ENCODE measurements at regions not wholly inside any gene's neighbourhood (a gene's known extent, or its start where the extent isn't known, plus 50 kb on each side); places are given as distances from the start of the nearest gene placed in this dataset.

- Mint-ChIP-seq H3K27ac (no peak overlapping the region), H3K4me3 (ENCODE audit: low read depth) (no peak overlapping the region), H3K9me3 (no peaks in the 10 kb centered on the region), H3K27me3 (ENCODE audit: low read depth) (no peaks in the 10 kb centered on the region), H3K4me1 (ENCODE audit: low read depth) (no peaks in the 10 kb centered on the region), H3K36me3 (ENCODE audit: low read depth) (no peaks in the 10 kb centered on the region)
- no peak for DNase-seq (ENCODE audit: low spot score)
- intact Hi-C loops (cut with micrococcal nuclease), result no loop called here
These were observed 634.6 kb upstream of the SOX9 start for GRCh38 chr17:71486261-71486660.

- H3K36me3 Mint-ChIP-seq (ENCODE audit: low read depth), result no peaks in the 10 kb centered on the region
- intact Hi-C loops (cut with micrococcal nuclease), result no loop called here
- DNase-seq (ENCODE audit: low spot score), result no peak
- H3K4me1 Mint-ChIP-seq (ENCODE audit: low read depth), result no peaks in the 10 kb centered on the region
- H3K4me3 Mint-ChIP-seq (ENCODE audit: low read depth), result no peak overlapping the region
- no peak overlapping the region for H3K27ac Mint-ChIP-seq
- no peaks in the 10 kb centered on the region for H3K27me3 Mint-ChIP-seq (ENCODE audit: low read depth)
- H3K9me3 Mint-ChIP-seq, result peaks cover 10% of the 10 kb centered on the region
These were observed 632.0 kb upstream of the SOX9 start for GRCh38 chr17:71488851-71489250.

GRCh38 chr17:71494062-71494855 lies 626.6 kb upstream of the SOX9 start:
- Mint-ChIP-seq H3K36me3 (ENCODE audit: low read depth) (no peaks in the 10 kb centered on the region), H3K27me3 (ENCODE audit: low read depth) (no peaks in the 10 kb centered on the region), H3K27ac (no peak overlapping the region), H3K4me1 (ENCODE audit: low read depth) (no peaks in the 10 kb centered on the region), H3K4me3 (ENCODE audit: low read depth) (no peak overlapping the region), H3K9me3 (peaks cover 15% of the 10 kb centered on the region)
- intact Hi-C loops (cut with micrococcal nuclease), result no loop called here
- DNase-seq (ENCODE audit: low spot score), result no peak

GRCh38 chr17:71495420-71495819 lies 625.4 kb upstream of the SOX9 start:
- intact Hi-C loops (cut with micrococcal nuclease), result no loop called here
- Mint-ChIP-seq H3K36me3 (ENCODE audit: low read depth) (no peaks in the 10 kb centered on the region), H3K27ac (no peak overlapping the region), H3K4me3 (ENCODE audit: low read depth) (no peak overlapping the region), H3K4me1 (ENCODE audit: low read depth) (no peaks in the 10 kb centered on the region), H3K9me3 (peaks cover 15% of the 10 kb centered on the region), H3K27me3 (ENCODE audit: low read depth) (no peaks in the 10 kb centered on the region)
- no peak for DNase-seq (ENCODE audit: low spot score)

GRCh38 chr17:71496552-71496951 lies 624.3 kb upstream of the SOX9 start:
- no peaks in the 10 kb centered on the region for H3K27me3 Mint-ChIP-seq (ENCODE audit: low read depth)
- no peak overlapping the region for H3K4me3 Mint-ChIP-seq (ENCODE audit: low read depth)
- no peak for DNase-seq (ENCODE audit: low spot score)
- no peaks in the 10 kb centered on the region for H3K4me1 Mint-ChIP-seq (ENCODE audit: low read depth)
- H3K9me3 Mint-ChIP-seq, result peaks cover 15% of the 10 kb centered on the region
- intact Hi-C loops (cut with micrococcal nuclease), result no loop called here
- H3K27ac Mint-ChIP-seq, result no peak overlapping the region
- no peaks in the 10 kb centered on the region for H3K36me3 Mint-ChIP-seq (ENCODE audit: low read depth)

GRCh38 chr17:71500761-71501555 lies 619.9 kb upstream of the SOX9 start:
- H3K27me3 Mint-ChIP-seq (ENCODE audit: low read depth), result no peaks in the 10 kb centered on the region
- H3K9me3 Mint-ChIP-seq, result peaks cover 16% of the 10 kb centered on the region
- no peaks in the 10 kb centered on the region for H3K36me3 Mint-ChIP-seq (ENCODE audit: low read depth)
- no peak overlapping the region for H3K27ac Mint-ChIP-seq
- H3K4me1 Mint-ChIP-seq (ENCODE audit: low read depth), result no peaks in the 10 kb centered on the region
- intact Hi-C loops (cut with micrococcal nuclease), result no loop called here
- DNase-seq (ENCODE audit: low spot score), result no peak
- no peak overlapping the region for H3K4me3 Mint-ChIP-seq (ENCODE audit: low read depth)

GRCh38 chr17:71501711-71502110 lies 619.1 kb upstream of the SOX9 start:
- H3K9me3 Mint-ChIP-seq, result peaks cover 24% of the 10 kb centered on the region
- no peak overlapping the region for H3K27ac Mint-ChIP-seq
- no peak for DNase-seq (ENCODE audit: low spot score)
- H3K4me3 Mint-ChIP-seq (ENCODE audit: low read depth), result no peak overlapping the region
- intact Hi-C loops (cut with micrococcal nuclease), result no loop called here
- no peaks in the 10 kb centered on the region for H3K4me1 Mint-ChIP-seq (ENCODE audit: low read depth)
- no peaks in the 10 kb centered on the region for H3K36me3 Mint-ChIP-seq (ENCODE audit: low read depth)
- no peaks in the 10 kb centered on the region for H3K27me3 Mint-ChIP-seq (ENCODE audit: low read depth)

- Mint-ChIP-seq H3K27me3 (ENCODE audit: low read depth) (no peaks in the 10 kb centered on the region), H3K36me3 (ENCODE audit: low read depth) (no peaks in the 10 kb centered on the region), H3K4me3 (ENCODE audit: low read depth) (no peak overlapping the region), H3K4me1 (ENCODE audit: low read depth) (no peaks in the 10 kb centered on the region), H3K27ac (no peak overlapping the region), H3K9me3 (peaks cover 27% of the 10 kb centered on the region)
- intact Hi-C loops (cut with micrococcal nuclease), result no loop called here
- no peak for DNase-seq (ENCODE audit: low spot score)
These were observed 618.4 kb upstream of the SOX9 start for GRCh38 chr17:71502443-71502842.

DNA sequence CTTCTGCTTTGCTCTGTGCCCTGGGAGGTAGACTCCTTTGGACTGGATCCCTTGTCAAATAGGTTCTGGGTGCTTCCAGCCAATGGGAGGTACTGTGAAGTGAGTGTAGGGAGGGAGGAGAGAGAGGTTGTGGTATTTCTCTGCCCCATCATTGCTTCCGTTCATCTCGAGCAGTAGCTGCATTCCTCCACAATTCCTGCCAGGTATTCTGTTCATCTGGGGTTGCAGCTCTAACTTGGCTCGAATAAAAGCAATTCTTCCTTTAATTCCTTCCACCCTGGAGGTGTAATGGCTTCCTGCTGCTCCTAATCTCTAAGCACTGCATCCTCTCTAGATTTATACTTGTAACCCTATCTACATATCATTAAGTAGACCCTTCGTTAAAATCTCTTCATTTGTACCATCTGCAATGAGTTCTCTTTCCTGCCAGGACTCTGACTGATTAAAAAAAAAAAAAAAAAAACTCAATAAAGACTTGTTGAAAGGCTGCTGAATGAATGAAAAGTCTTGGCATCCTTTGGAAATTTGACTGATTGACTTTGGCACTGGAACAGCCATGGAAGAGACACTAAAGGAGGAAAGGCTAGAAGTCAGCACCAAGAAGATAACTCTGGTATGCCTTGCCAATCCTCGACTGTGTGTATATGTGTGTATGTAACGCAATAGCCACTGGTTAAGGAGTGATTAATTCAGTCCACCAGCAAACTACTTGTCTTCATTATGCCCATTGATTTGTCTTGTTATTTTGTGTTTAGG lies 616.9 kb upstream of the SOX9 start:
- intact Hi-C loops (cut with micrococcal nuclease), result no loop called here
- H3K9me3 Mint-ChIP-seq, result peaks cover 42% of the 10 kb centered on the region
- H3K4me3 Mint-ChIP-seq (ENCODE audit: low read depth), result no peak overlapping the region
- no peaks in the 10 kb centered on the region for H3K36me3 Mint-ChIP-seq (ENCODE audit: low read depth)
- H3K4me1 Mint-ChIP-seq (ENCODE audit: low read depth), result no peaks in the 10 kb centered on the region
- no peak overlapping the region for H3K27ac Mint-ChIP-seq
- DNase-seq (ENCODE audit: low spot score), result no peak
- H3K27me3 Mint-ChIP-seq (ENCODE audit: low read depth), result no peaks in the 10 kb centered on the region

GRCh38 chr17:71505200-71505599 lies 615.6 kb upstream of the SOX9 start:
- no peaks in the 10 kb centered on the region for H3K4me1 Mint-ChIP-seq (ENCODE audit: low read depth)
- H3K9me3 Mint-ChIP-seq, result peaks cover 42% of the 10 kb centered on the region
- intact Hi-C loops (cut with micrococcal nuclease), result no loop called here
- H3K4me3 Mint-ChIP-seq (ENCODE audit: low read depth), result no peak overlapping the region
- H3K27ac Mint-ChIP-seq, result no peak overlapping the region
- DNase-seq (ENCODE audit: low spot score), result no peak
- no peaks in the 10 kb centered on the region for H3K27me3 Mint-ChIP-seq (ENCODE audit: low read depth)
- no peaks in the 10 kb centered on the region for H3K36me3 Mint-ChIP-seq (ENCODE audit: low read depth)

- no peaks in the 10 kb centered on the region for H3K36me3 Mint-ChIP-seq (ENCODE audit: low read depth)
- H3K27ac Mint-ChIP-seq, result no peak overlapping the region
- no peaks in the 10 kb centered on the region for H3K27me3 Mint-ChIP-seq (ENCODE audit: low read depth)
- no peak overlapping the region for H3K4me3 Mint-ChIP-seq (ENCODE audit: low read depth)
- DNase-seq (ENCODE audit: low spot score), result no peak
- H3K9me3 Mint-ChIP-seq, result peaks cover 42% of the 10 kb centered on the region
- no peaks in the 10 kb centered on the region for H3K4me1 Mint-ChIP-seq (ENCODE audit: low read depth)
- intact Hi-C loops (cut with micrococcal nuclease), result no loop called here
These were observed 614.8 kb upstream of the SOX9 start for GRCh38 chr17:71505981-71506380.

GRCh38 chr17:71511266-71511995 lies 609.4 kb upstream of the SOX9 start:
- intact Hi-C loops (cut with micrococcal nuclease), result no loop called here
- Mint-ChIP-seq H3K4me3 (ENCODE audit: low read depth) (no peak overlapping the region), H3K36me3 (ENCODE audit: low read depth) (no peaks in the 10 kb centered on the region), H3K4me1 (ENCODE audit: low read depth) (no peaks in the 10 kb centered on the region), H3K9me3 (peaks cover 38% of the 10 kb centered on the region), H3K27ac (no peak overlapping the region), H3K27me3 (ENCODE audit: low read depth) (no peaks in the 10 kb centered on the region)
- DNase-seq (ENCODE audit: low spot score), result no peak

All from activated T-helper 2 cell treated with anti-CD3 and anti-CD28 coated beads, Interferon-gamma antibody, Interleukin-2, Interleukin-4, amounts not matched to agents 10 μg/mL and 5 μg/mL and 100 μg/mL, durations not matched to agents 14 hours and 24 hours and 36 hours (primary cell).